Smooth muscle cell (in vitro differentiated cells): ENCODE measurements at regions not wholly inside any gene's neighbourhood (a gene's known extent, or its start where the extent isn't known, plus 50 kb on each side); places are given as distances from the start of the nearest gene placed in this dataset.

ENCODE experiments used
- DNase-seq: peaks from one replicate; lab custom pipeline; 2025; ENCODE audit not compliant: unreplicated experiment; lab: John Stamatoyannopoulos, UW
- H2AFZ ChIP-seq: fragments of 200-600 bp; sonication (generic); 2 replicates; pipeline ENCODE4 v1.6.0; 2016; ENCODE audit warnings: antibody characterized with exemption, low read depth, mild to moderate bottlenecking
- H3F3A ChIP-seq: fragments of 200-600 bp; sonication (generic); 2 replicates; pipeline ENCODE4 v1.6.0; 2017; ENCODE audit warnings: antibody characterized with exemption, low read depth
- H3K27ac ChIP-seq: fragments of 200-600 bp; sonication (generic); 2 replicates; pipeline ENCODE4 v1.5.1; 2016; ENCODE audit warnings: low read depth, mild to moderate bottlenecking
- H3K27me3 ChIP-seq: fragments of 200-600 bp; sonication (generic); 2 replicates; pipeline ENCODE4 v1.6.1; 2016; ENCODE audit warnings: low read depth, mild to moderate bottlenecking
- H3K36me3 ChIP-seq: fragments of 200-600 bp; sonication (generic); 2 replicates; pipeline ENCODE4 v1.5.1; 2016; ENCODE audit warnings: low read depth
- H3K4me1 ChIP-seq: fragments of 200-600 bp; sonication (generic); 2 replicates; pipeline ENCODE4 v1.5.1; 2016; ENCODE audit warnings: low read depth
- H3K4me2 ChIP-seq: fragments of 200-600 bp; sonication (generic); 2 replicates; pipeline ENCODE4 v1.6.0; 2016; ENCODE audit warnings: mild to moderate bottlenecking
- H3K4me3 ChIP-seq: fragments of 200-600 bp; sonication (generic); 2 replicates; pipeline ENCODE4 v1.5.1; 2016; ENCODE audit warnings: mild to moderate bottlenecking
- H3K79me2 ChIP-seq: fragments of 200-600 bp; sonication (generic); 2 replicates; pipeline ENCODE4 v1.6.0; 2016; ENCODE audit warnings: low read depth, mild to moderate bottlenecking
- H3K9ac ChIP-seq: fragments of 200-600 bp; sonication (generic); 2 replicates; pipeline ENCODE4 v1.6.0; 2016; ENCODE audit warnings: low read depth
- H3K9me3 ChIP-seq: fragments of 200-600 bp; sonication (generic); replicated peaks from 2 replicates; pipeline ENCODE4 v1.5.1; 2016; ENCODE audit warnings: low read depth
- H4K20me1 ChIP-seq: fragments of 200-600 bp; sonication (generic); 2 replicates; pipeline ENCODE4 v1.6.0; 2016; ENCODE audit warnings: low read depth
- CTCF ChIP-seq: fragments of 200-600 bp; sonication (generic); IDR thresholded peaks from 2 replicates; pipeline ENCODE4 v1.5.1; 2017; ENCODE audit warnings: borderline replicate concordance, mild to moderate bottlenecking, antibody characterized with exemption; ENCODE audit not compliant: insufficient read depth, poor library complexity, severe bottlenecking
- whole genome bisulfite sequencing: methylation state at CpG from one replicate; pipeline ENCODE4 v1.1.7; 2016; ENCODE audit warnings: low lambda C conversion rate; 5-methylcytosine and 5-hydroxymethylcytosine counted together

- no peaks in the 10 kb centered on the region for H4K20me1 ChIP-seq
- no peak overlapping the region for H3K9ac ChIP-seq
- H2AFZ ChIP-seq = no peak overlapping the region
- no peaks in the 10 kb centered on the region for H3K9me3 ChIP-seq
- no peaks in the 10 kb centered on the region for H3F3A ChIP-seq
- no peaks in the 10 kb centered on the region for H3K36me3 ChIP-seq
- no peak for DNase-seq
- H3K4me2 ChIP-seq = no peak overlapping the region
- no peak overlapping the region for H3K4me3 ChIP-seq
- H3K27me3 ChIP-seq = no peaks in the 10 kb centered on the region
- no peak overlapping the region for H3K27ac ChIP-seq
- 95% methylated on average over 5 of the region's 5 CpGs for WGBS
- no peaks in the 10 kb centered on the region for H3K79me2 ChIP-seq
- TF ChIP-seq CTCF = no peak
- H3K4me1 ChIP-seq = no peaks in the 10 kb centered on the region
Measured at GRCh38 chr1:73639494-73639893, 558.5 kb downstream of the LRRIQ3 start.

GRCh38 chr1:73637264-73637663 lies 560.7 kb downstream of the LRRIQ3 start:
- H3F3A ChIP-seq = no peaks in the 10 kb centered on the region
- H3K4me1 ChIP-seq = no peaks in the 10 kb centered on the region
- no peak overlapping the region for H3K27ac ChIP-seq
- H3K36me3 ChIP-seq = no peaks in the 10 kb centered on the region
- H4K20me1 ChIP-seq = no peaks in the 10 kb centered on the region
- TF ChIP-seq CTCF = no peak
- no peak overlapping the region for H3K9ac ChIP-seq
- no peaks in the 10 kb centered on the region for H3K79me2 ChIP-seq
- H3K9me3 ChIP-seq = no peaks in the 10 kb centered on the region
- H3K4me2 ChIP-seq = no peak overlapping the region
- no peak overlapping the region for H2AFZ ChIP-seq
- no peak overlapping the region for H3K4me3 ChIP-seq
- H3K27me3 ChIP-seq = no peaks in the 10 kb centered on the region
- 85% methylated on average over 2 of the region's 2 CpGs for WGBS
- DNase-seq = no peak

GRCh38 chr1:73635021-73635420 lies 563.0 kb downstream of the LRRIQ3 start:
- Histone ChIP-seq H3K79me2 (no peaks in the 10 kb centered on the region), H3K27me3 (no peaks in the 10 kb centered on the region), H3F3A (no peaks in the 10 kb centered on the region), H3K9me3 (no peaks in the 10 kb centered on the region), H3K4me3 (no peak overlapping the region), H3K4me1 (no peaks in the 10 kb centered on the region), H3K4me2 (no peak overlapping the region), H3K27ac (no peak overlapping the region), H3K36me3 (no peaks in the 10 kb centered on the region), H2AFZ (no peak overlapping the region), H4K20me1 (no peaks in the 10 kb centered on the region), H3K9ac (no peak overlapping the region)
- 71% methylated on average over 3 of the region's 3 CpGs for WGBS
- no peak for DNase-seq
- TF ChIP-seq CTCF = no peak

GRCh38 chr1:73627723-73628122 lies 570.3 kb downstream of the LRRIQ3 start:
- Histone ChIP-seq H3K27ac (no peak overlapping the region), H3K79me2 (no peaks in the 10 kb centered on the region), H3K9ac (no peak overlapping the region), H2AFZ (no peak overlapping the region), H3F3A (no peaks in the 10 kb centered on the region), H3K36me3 (no peaks in the 10 kb centered on the region), H4K20me1 (no peaks in the 10 kb centered on the region), H3K4me2 (no peak overlapping the region), H3K27me3 (no peaks in the 10 kb centered on the region), H3K4me3 (no peak overlapping the region), H3K9me3 (no peaks in the 10 kb centered on the region), H3K4me1 (no peaks in the 10 kb centered on the region)
- TF ChIP-seq CTCF = no peak
- DNase-seq = no peak
